MCF 10A (cell line): ENCODE measurements at regions not wholly inside any gene's neighbourhood (a gene's known extent, or its start where the extent isn't known, plus 50 kb on each side); places are given as distances from the start of the nearest gene placed in this dataset.

Source experiments
- BruUV-seq: library from RNA; stranded (reverse); fragments of 400-500 nt; replicated peaks from 2 replicates; lab custom pipeline; 2021; lab: Mats Ljungman, UMichigan
- CTCF ChIA-PET: fragments of 300-600 bp; sonication (Branson Sonifier 250); formaldehyde crosslinking; extraction: SDS; loops from one replicate; lab custom pipeline; 2021; ENCODE audit warnings: antibody characterized with exemption, inconsistent platforms; lab: Yijun Ruan, JAX
- POLR2A ChIA-PET: fragments of 300-600, 350-650 bp; sonication (Branson Sonifier 250); formaldehyde crosslinking; extraction: SDS; loops from one replicate; lab custom pipeline; 2020; ENCODE audit warnings: antibody characterized with exemption, inconsistent platforms; lab: Yijun Ruan, JAX
- DNase-seq: peaks from one replicate; pipeline ENCODE4 v3.0.0-alpha.2; 2018; ENCODE audit not compliant: unreplicated experiment
- H3K27ac Mint-ChIP-seq: one replicate; pipeline ENCODE4 v1.8.0; 2022; ENCODE audit warnings: mild to moderate bottlenecking, low read depth, mixed read lengths; ENCODE audit not compliant: unreplicated experiment
- H3K27me3 Mint-ChIP-seq: one replicate; pipeline ENCODE4 v1.8.0; 2022; ENCODE audit warnings: mixed read lengths; ENCODE audit not compliant: insufficient read depth, unreplicated experiment
- H3K36me3 Mint-ChIP-seq: one replicate; pipeline ENCODE4 v1.8.0; 2022; ENCODE audit warnings: mild to moderate bottlenecking, moderate library complexity, mixed read lengths; ENCODE audit not compliant: insufficient read depth, unreplicated experiment
- H3K4me1 Mint-ChIP-seq: one replicate; pipeline ENCODE4 v1.8.0; 2022; ENCODE audit warnings: mixed read lengths; ENCODE audit not compliant: insufficient read depth, unreplicated experiment
- H3K4me3 Mint-ChIP-seq: one replicate; pipeline ENCODE4 v1.8.0; 2022; ENCODE audit warnings: mild to moderate bottlenecking, moderate library complexity, mixed read lengths; ENCODE audit not compliant: unreplicated experiment
- H3K9me3 Mint-ChIP-seq: one replicate; pipeline ENCODE4 v1.8.0; 2022; ENCODE audit warnings: mixed read lengths; ENCODE audit not compliant: unreplicated experiment
- CTCF ChIP-seq: fragments of 200-600 bp; IDR thresholded peaks from one replicate; pipeline ENCODE4 v1.8.0; 2022; ENCODE audit warnings: antibody characterized with exemption, mild to moderate bottlenecking; ENCODE audit not compliant: unreplicated experiment
- intact Hi-C: fragments of 100-400 bp; cut with micrococcal nuclease; formaldehyde crosslinking; loops from 2 replicates; pipeline ENCODE4 v1.14.1; 2022

DNA sequence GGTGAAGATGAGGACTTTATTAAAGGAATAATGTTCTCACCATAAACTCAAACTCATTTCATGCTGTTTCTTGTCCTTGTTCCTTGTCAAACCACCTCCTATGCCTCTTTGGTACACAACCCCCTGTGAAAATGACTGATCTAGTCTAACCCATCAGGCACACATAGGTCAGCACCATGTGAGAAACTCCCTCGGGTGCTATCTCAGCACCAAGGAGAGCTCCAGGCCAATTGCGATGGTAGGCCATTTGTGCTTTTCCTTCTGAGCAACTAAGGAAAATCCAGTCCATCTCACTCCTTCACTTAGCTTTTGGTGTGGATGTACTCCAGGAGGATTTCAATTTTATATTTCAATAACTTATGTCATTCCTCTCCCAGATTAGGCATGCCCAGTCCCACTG lies 199.8 kb downstream of the ZNF608 start:
- intact Hi-C loops: no loop called here
- POLR2A ChIA-PET: no interaction called here
- Mint-ChIP-seq H3K4me1 (no peaks in the 10 kb centered on the region), H3K4me3 (no peak overlapping the region), H3K36me3 (no peaks in the 10 kb centered on the region), H3K27ac (no peak overlapping the region), H3K27me3 (no peaks in the 10 kb centered on the region), H3K9me3 (peaks cover 8% of the 10 kb centered on the region)
- CTCF ChIA-PET: interaction anchor here (0.6 to 1.1 kb wide), 3 partner anchors 19 to 1719 kb away, joined by 3 read pairs; no protein-coding TSS in a partner anchor
- DNase-seq: peak; percentile 59
- no TSS peak for BruUV-seq
- no peak for TF ChIP-seq CTCF

DNA sequence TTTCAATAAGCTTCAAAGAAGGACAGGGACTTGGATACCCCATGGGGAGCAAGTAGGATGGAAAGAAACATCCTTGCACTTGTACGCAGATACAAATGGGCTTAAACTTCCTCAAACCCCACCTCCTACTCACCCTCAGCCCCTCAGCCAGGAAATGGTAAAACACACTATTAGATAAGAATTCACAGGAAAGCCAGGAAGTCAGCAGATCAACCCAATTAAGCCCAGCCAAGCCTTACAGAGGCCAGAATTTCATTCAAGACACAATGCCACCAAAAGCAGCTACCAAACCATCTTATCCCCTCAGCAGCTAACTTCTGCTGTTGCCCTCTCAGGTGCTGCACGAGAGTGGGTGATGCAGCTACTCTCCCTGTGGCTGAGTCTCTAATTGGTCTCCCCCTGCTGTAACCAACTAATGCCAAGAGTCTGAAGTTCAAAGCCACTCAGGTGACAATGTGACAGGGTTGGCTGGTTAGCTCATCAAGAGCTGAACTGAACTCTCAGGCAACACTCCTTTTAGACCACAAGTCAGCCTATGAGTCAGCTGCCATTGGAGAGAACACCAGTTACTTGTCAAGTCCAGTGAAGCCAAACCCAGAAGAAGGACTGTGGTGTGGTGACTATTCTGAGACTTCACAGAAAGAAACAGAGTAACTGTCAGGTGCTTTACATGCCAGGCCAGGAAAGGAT lies 201.9 kb downstream of the ZNF608 start:
- Mint-ChIP-seq H3K27ac (no peak overlapping the region), H3K4me1 (no peaks in the 10 kb centered on the region), H3K9me3 (peaks cover 8% of the 10 kb centered on the region), H3K27me3 (no peaks in the 10 kb centered on the region), H3K4me3 (no peak overlapping the region), H3K36me3 (no peaks in the 10 kb centered on the region)
- ChIA-PET POLR2A (no interaction called here), CTCF (no interaction called here)
- intact Hi-C loops: no loop called here
- peak; percentile 13 for DNase-seq
- no peak for TF ChIP-seq CTCF
- BruUV-seq: no TSS peak

GRCh38 chr5:124538931-124539330 lies 207.5 kb downstream of the ZNF608 start:
- Mint-ChIP-seq H3K4me3 (no peak overlapping the region), H3K36me3 (no peaks in the 10 kb centered on the region), H3K27me3 (no peaks in the 10 kb centered on the region), H3K4me1 (no peaks in the 10 kb centered on the region), H3K9me3 (peaks cover 8% of the 10 kb centered on the region), H3K27ac (no peak overlapping the region)
- intact Hi-C loops: no loop called here
- BruUV-seq: no TSS peak
- no peak for DNase-seq
- CTCF ChIA-PET: interaction anchor here (0.6 to 1.5 kb wide), 2 partner anchors 10 to 426 kb away, joined by 3 to 6 read pairs; no protein-coding TSS in a partner anchor
- no peak for TF ChIP-seq CTCF
- POLR2A ChIA-PET: no interaction called here

DNA sequence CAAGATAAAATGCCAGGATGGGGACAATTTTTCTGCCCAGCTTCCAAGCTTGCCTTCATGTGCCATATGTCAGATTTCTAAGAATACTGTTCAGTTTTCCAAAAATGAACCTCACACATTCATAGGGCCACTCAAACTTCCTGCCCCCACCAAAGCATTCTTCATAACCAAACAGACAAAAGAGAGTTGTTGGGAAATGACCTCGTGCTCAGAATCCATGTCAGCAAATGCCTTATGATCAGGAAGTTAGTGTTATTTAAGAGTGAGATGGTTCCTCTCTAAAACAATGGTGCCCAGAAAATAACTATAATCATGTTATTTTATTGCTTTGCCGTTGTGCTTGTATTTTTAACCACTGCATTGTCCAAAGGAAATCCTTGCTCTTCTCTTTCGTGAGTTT lies 208.2 kb downstream of the ZNF608 start:
- Mint-ChIP-seq H3K9me3 (peaks cover 8% of the 10 kb centered on the region), H3K4me3 (no peak overlapping the region), H3K27ac (no peak overlapping the region), H3K36me3 (no peaks in the 10 kb centered on the region), H3K27me3 (no peaks in the 10 kb centered on the region), H3K4me1 (no peaks in the 10 kb centered on the region)
- CTCF ChIA-PET: interaction anchor here (0.6 to 1.5 kb wide), 4 partner anchors 11 to 590 kb away, joined by 3 to 6 read pairs (median 3); no protein-coding TSS in a partner anchor
- POLR2A ChIA-PET: no interaction called here
- DNase-seq: no peak
- BruUV-seq: no TSS peak
- TF ChIP-seq CTCF: no peak
- intact Hi-C loops: no loop called here
